ENCODE measurements at regions not wholly inside any gene's neighbourhood (a gene's known extent, or its start where the extent isn't known, plus 50 kb on each side); places are given as distances from the start of the nearest gene placed in this dataset.

DNA sequence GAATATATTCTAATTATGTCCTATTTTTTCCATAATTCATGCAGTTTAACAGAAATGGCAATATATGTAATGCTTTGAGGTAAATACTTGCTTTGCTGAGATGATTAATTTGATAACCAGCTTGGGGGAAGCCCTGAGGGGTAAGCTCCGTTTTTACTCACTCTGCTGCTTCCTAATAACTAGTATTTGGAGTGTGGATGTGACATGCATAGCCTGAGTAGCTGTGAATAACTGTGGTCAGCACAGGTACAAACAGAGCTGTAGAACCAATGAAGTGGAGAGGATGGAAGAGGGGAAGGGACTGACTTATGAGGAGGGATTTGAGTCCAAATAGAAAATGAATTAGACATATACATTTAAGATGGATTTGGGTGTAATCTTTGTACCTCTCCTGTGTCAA lies 1495.5 kb upstream of the DDX18 start:
- TF ChIP-seq, protein P1, sequence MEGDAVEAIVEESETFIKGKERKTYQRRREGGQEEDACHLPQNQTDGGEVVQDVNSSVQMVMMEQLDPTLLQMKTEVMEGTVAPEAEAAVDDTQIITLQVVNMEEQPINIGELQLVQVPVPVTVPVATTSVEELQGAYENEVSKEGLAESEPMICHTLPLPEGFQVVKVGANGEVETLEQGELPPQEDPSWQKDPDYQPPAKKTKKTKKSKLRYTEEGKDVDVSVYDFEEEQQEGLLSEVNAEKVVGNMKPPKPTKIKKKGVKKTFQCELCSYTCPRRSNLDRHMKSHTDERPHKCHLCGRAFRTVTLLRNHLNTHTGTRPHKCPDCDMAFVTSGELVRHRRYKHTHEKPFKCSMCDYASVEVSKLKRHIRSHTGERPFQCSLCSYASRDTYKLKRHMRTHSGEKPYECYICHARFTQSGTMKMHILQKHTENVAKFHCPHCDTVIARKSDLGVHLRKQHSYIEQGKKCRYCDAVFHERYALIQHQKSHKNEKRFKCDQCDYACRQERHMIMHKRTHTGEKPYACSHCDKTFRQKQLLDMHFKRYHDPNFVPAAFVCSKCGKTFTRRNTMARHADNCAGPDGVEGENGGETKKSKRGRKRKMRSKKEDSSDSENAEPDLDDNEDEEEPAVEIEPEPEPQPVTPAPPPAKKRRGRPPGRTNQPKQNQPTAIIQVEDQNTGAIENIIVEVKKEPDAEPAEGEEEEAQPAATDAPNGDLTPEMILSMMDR (IDR thresholded peaks at IDR 0.05; ENCODE audit: extremely low read depth in 1 of 2, insufficient read depth in 1 of 2, low read depth in 1 of 2, low read length in 2 of 2) = no peak
- TF ChIP-seq FOS (IDR thresholded peaks at IDR 0.05; ENCODE audit: borderline replicate concordance, insufficient read depth, low read length) (no peak), POLR2A (IDR thresholded peaks at IDR 0.05; ENCODE audit: low read depth, low read length) (no peak)
